ENCODE measurements at regions not wholly inside any gene's neighbourhood (a gene's known extent, or its start where the extent isn't known, plus 50 kb on each side); places are given as distances from the start of the nearest gene placed in this dataset.
"Not testable (repeated sequence)": the region's sequence is repeated elsewhere in the genome, so short reads cannot be mapped to it uniquely, and the experiment has no call there.

DNA sequence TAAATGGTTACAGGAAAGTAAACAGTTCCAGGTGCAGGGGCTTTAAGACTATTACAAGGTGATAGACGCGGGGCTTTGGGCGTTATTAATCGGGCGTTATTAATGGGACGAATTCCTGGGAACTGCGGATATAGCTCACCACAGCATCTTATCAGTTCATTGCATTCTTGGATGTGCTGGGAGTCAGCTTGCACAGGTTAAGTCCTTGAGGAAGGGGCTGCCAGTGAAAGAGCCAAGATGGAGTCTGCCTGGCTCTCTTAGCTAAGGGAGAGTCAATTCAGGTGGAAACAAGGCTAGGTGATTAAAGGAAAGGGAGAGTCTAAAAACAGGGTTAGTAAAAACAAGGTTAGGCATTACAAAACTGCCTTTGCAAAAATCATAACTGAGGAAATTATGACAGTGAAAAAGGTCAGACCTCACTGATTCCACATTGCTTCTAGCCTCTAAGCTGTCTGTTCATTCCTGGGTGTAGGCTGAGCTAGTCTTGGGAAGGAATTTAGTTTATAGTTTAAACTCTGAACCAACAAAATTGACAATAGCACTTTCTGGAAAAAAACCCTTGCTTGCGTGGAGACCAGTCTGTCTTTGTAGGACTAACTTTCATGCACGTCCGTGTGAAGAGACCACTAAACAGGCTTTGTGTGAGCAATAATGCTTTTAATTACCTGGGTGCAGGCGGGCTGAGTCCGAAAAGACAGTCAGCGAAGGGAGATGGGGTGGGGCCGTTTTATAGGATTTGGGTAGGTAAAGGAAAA lies 85.1 kb upstream of the MSH6 start:
- not testable (repeated sequence) for H3K9ac ChIP-seq (ENCODE audit: insufficient read depth, low read length); H2AFZ ChIP-seq (ENCODE audit: low read length); H3K4me2 ChIP-seq (ENCODE audit: extremely low read depth, insufficient read depth, low read length); H3K79me2 ChIP-seq (ENCODE audit: control insufficient read depth, insufficient read depth, low read length); H3K36me3 ChIP-seq (ENCODE audit: control insufficient read depth, insufficient read depth, low read length); DNase-seq (ENCODE audit: low read depth in 2 of 2); H3K4me3 ChIP-seq (replicated peaks in 1 of 4; ENCODE audit: control extremely low read depth in 1 of 4, insufficient read depth in 1 of 4, low read depth in 3 of 4, low read length in 4 of 4); H3K27me3 ChIP-seq (ENCODE audit: control insufficient read depth, insufficient read depth, low read length); H4K20me1 ChIP-seq (ENCODE audit: control insufficient read depth, extremely low read depth, insufficient read depth, low read length); H3K4me1 ChIP-seq (ENCODE audit: control insufficient read depth, extremely low read depth, insufficient read depth, low read length); H3K9me3 ChIP-seq (ENCODE audit: control insufficient read depth, insufficient read depth, low read depth, low read length); H3K27ac ChIP-seq (ENCODE audit: insufficient read depth, low read length)

DNA sequence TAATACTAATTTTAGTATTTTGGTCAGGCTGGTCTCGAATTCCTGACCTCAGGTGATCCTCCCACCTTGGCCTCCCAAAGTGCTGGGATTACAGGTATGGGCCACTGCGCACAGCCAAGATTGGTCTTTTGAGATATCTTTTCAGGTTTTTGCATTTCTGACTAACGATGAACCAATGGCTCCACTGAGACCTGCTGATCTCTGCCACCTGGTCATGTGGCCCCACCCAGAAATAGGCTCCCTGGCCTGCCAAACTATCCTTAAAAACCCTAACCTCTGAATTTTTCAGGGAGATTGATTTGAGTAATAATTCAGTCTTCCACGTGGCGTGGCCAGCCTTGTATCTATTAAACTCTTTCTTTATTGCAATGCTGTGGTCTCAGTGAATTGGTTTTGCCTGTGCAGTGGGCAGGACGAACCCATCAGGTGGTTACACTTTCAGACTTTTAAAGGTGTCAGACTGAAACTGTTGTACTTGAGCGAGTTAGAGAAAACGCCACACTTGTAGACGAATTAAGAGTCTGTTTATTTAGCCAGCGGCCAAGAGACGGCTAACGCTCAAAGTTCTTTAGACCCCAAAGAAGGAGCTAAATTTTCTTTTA lies 85.8 kb upstream of the MSH6 start:
- Histone ChIP-seq H3K36me3 (ENCODE audit: control insufficient read depth, insufficient read depth, low read length) (no peaks in the 10 kb centered on the region), H3K9me3 (ENCODE audit: control insufficient read depth, insufficient read depth, low read depth, low read length) (no peaks in the 10 kb centered on the region), H3K9ac (ENCODE audit: insufficient read depth, low read length) (no peak overlapping the region), H3K4me3 (replicated peaks in 1 of 4; ENCODE audit: control extremely low read depth in 1 of 4, insufficient read depth in 1 of 4, low read depth in 3 of 4, low read length in 4 of 4) (no peak overlapping the region), H3K27me3 (ENCODE audit: control insufficient read depth, insufficient read depth, low read length) (no peaks in the 10 kb centered on the region), H3K4me1 (ENCODE audit: control insufficient read depth, extremely low read depth, insufficient read depth, low read length) (no peaks in the 10 kb centered on the region), H3K79me2 (ENCODE audit: control insufficient read depth, insufficient read depth, low read length) (no peaks in the 10 kb centered on the region), H2AFZ (ENCODE audit: low read length) (no peak overlapping the region), H3K4me2 (ENCODE audit: extremely low read depth, insufficient read depth, low read length) (no peak overlapping the region), H3K27ac (ENCODE audit: insufficient read depth, low read length) (no peak overlapping the region), H4K20me1 (ENCODE audit: control insufficient read depth, extremely low read depth, insufficient read depth, low read length) (no peaks in the 10 kb centered on the region)
- no peak for TF ChIP-seq CTCF (conservative IDR thresholded peaks at IDR 0.05 in 1 of 2, IDR thresholded peaks at IDR 0.05 in 1 of 2; ENCODE audit: low read depth in 1 of 2, low read length in 2 of 2)
- no peak for TF ChIP-seq EZH2 (IDR thresholded peaks at IDR 0.05; ENCODE audit: low read length, missing control alignments)
- DNase-seq (ENCODE audit: low read depth in 2 of 2): no peak

DNA sequence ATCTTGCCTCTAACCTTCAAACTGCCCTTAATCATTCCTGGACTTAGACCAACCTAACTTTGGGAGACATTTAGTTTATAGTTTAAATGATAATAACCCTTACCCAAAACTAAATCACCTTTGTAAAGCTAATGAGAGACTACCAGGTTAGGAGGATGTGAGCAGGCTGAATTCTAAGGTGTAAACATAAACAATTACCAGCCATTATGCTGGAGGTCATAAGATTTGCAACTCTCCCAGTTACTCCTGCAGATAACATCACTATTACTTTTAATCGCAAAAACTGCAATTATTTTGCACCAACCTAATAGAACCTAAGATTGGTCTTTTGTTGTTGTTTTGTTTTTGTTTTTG lies 86.5 kb upstream of the MSH6 start:
- DNase-seq (ENCODE audit: low read depth in 2 of 2): no peak
- H3K27ac ChIP-seq (ENCODE audit: insufficient read depth, low read length): no peak overlapping the region
- no peaks in the 10 kb centered on the region for H3K4me1 ChIP-seq (ENCODE audit: control insufficient read depth, extremely low read depth, insufficient read depth, low read length)
- H3K9ac ChIP-seq (ENCODE audit: insufficient read depth, low read length): no peak overlapping the region
- no peaks in the 10 kb centered on the region for H3K9me3 ChIP-seq (ENCODE audit: control insufficient read depth, insufficient read depth, low read depth, low read length)
- no peak overlapping the region for H3K4me2 ChIP-seq (ENCODE audit: extremely low read depth, insufficient read depth, low read length)
- TF ChIP-seq EZH2 (IDR thresholded peaks at IDR 0.05; ENCODE audit: low read length, missing control alignments) (no peak), CTCF (conservative IDR thresholded peaks at IDR 0.05 in 1 of 2, IDR thresholded peaks at IDR 0.05 in 1 of 2; ENCODE audit: low read depth in 1 of 2, low read length in 2 of 2) (no peak)
- no peaks in the 10 kb centered on the region for H4K20me1 ChIP-seq (ENCODE audit: control insufficient read depth, extremely low read depth, insufficient read depth, low read length)
- no peaks in the 10 kb centered on the region for H3K36me3 ChIP-seq (ENCODE audit: control insufficient read depth, insufficient read depth, low read length)
- no peak overlapping the region for H3K4me3 ChIP-seq (replicated peaks in 1 of 4; ENCODE audit: control extremely low read depth in 1 of 4, insufficient read depth in 1 of 4, low read depth in 3 of 4, low read length in 4 of 4)
- H3K27me3 ChIP-seq (ENCODE audit: control insufficient read depth, insufficient read depth, low read length): no peaks in the 10 kb centered on the region
- H3K79me2 ChIP-seq (ENCODE audit: control insufficient read depth, insufficient read depth, low read length): no peaks in the 10 kb centered on the region
- no peak overlapping the region for H2AFZ ChIP-seq (ENCODE audit: low read length)

All from fibroblast of lung (primary cell).